Activated T-helper 17 cell treated with anti-CD3 and anti-CD28 coated beads, Interleukin-2, amount 50 U/mL, for 72 hours (primary cell): ENCODE measurements at regions not wholly inside any gene's neighbourhood (a gene's known extent, or its start where the extent isn't known, plus 50 kb on each side); places are given as distances from the start of the nearest gene placed in this dataset.

ENCODE experiments used
- ATAC-seq: fragments of 150-1000 bp; cut with Tn5 transposase; replicated peaks from 2 replicates; pipeline ENCODE4 v1.10.0; 2021; ENCODE audit warnings: mild to moderate bottlenecking, moderate library complexity
- H3K27ac Mint-ChIP-seq: one replicate; pipeline ENCODE4 v1.8.0; 2022; ENCODE audit warnings: mixed read lengths
- H3K27me3 Mint-ChIP-seq: one replicate; pipeline ENCODE4 v1.8.0; 2022; ENCODE audit warnings: mixed read lengths
- H3K36me3 Mint-ChIP-seq: one replicate; pipeline ENCODE4 v1.8.0; 2022; ENCODE audit warnings: low read depth, mild to moderate bottlenecking, mixed read lengths
- H3K4me1 Mint-ChIP-seq: one replicate; pipeline ENCODE4 v1.8.0; 2022; ENCODE audit warnings: mixed read lengths
- H3K4me3 Mint-ChIP-seq: one replicate; pipeline ENCODE4 v1.8.0; 2022; ENCODE audit warnings: mild to moderate bottlenecking, mixed read lengths
- H3K9me3 Mint-ChIP-seq: one replicate; pipeline ENCODE4 v1.8.0; 2022; ENCODE audit warnings: mixed read lengths

DNA sequence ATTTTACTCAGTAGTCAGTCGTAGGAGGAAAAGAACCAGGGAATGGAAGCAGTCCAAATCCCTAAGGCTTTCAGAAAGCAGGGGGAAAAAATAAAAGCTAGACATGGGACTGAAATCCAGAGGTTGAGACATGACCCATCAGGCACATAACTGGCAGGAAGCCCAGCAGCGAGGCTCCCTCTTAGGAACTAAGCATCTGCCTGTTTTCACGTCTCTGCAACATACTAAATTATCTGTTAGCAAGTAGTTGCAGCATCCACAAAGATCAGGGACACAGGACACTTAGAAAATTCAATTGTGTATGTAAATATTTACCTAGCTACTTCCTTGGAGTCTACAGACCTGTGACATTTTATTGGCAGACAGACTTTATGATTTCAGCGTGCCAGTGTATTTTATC, 118.0 kb upstream of the EDNRA start:
- Mint-ChIP-seq H3K27ac (no peak overlapping the region), H3K4me1 (no peaks in the 10 kb centered on the region), H3K36me3 (no peaks in the 10 kb centered on the region), H3K9me3 (no peaks in the 10 kb centered on the region), H3K4me3 (no peak overlapping the region), H3K27me3 (peaks cover 3% of the 10 kb centered on the region)
- ATAC-seq: no peak

DNA sequence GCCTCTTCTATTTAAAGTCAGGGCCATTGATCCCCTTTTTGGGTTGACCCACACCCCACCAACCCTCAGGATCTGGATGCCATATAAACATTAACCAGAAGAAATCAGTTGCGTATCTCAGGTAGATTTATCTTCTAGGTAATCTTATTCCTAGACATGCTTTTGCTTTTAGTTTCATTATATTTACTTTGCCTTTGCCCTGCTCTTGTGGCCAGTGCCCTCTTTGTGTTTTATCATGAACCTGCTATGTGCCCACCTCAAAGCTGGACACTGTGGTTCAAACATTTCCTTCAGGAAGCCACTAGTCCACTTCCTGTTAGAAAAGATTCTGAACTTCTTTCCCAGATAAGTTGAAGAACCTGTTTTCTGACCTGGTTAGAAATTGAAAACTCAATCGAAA, 117.4 kb upstream of the EDNRA start:
- H3K4me1 Mint-ChIP-seq: no peaks in the 10 kb centered on the region
- H3K9me3 Mint-ChIP-seq: no peaks in the 10 kb centered on the region
- H3K27ac Mint-ChIP-seq: no peak overlapping the region
- no peak overlapping the region for H3K4me3 Mint-ChIP-seq
- no peaks in the 10 kb centered on the region for H3K36me3 Mint-ChIP-seq
- H3K27me3 Mint-ChIP-seq: peaks cover 3% of the 10 kb centered on the region
- no peak for ATAC-seq

DNA sequence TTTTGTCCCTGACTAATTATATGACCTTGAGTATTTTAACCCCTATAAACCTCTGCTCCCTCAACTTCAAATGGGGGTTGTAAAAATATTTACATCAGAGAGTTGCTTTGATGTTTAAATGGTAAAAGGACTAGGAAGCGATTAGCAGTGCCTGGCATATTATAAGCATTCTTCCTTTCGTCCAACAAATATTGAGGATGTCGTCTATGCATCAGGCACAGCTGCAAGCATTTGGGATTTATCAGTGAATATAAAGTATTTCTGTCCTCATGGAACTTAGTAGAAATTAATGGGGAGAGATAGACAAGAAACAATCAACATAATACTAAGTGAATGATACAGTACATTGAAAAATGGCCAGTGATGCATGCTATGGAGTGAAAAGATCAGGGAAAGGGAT, 115.5 kb upstream of the EDNRA start:
- Mint-ChIP-seq H3K36me3 (no peaks in the 10 kb centered on the region), H3K9me3 (no peaks in the 10 kb centered on the region), H3K27ac (no peak overlapping the region), H3K4me3 (no peak overlapping the region), H3K4me1 (no peaks in the 10 kb centered on the region), H3K27me3 (peaks cover 3% of the 10 kb centered on the region)
- ATAC-seq: no peak

DNA sequence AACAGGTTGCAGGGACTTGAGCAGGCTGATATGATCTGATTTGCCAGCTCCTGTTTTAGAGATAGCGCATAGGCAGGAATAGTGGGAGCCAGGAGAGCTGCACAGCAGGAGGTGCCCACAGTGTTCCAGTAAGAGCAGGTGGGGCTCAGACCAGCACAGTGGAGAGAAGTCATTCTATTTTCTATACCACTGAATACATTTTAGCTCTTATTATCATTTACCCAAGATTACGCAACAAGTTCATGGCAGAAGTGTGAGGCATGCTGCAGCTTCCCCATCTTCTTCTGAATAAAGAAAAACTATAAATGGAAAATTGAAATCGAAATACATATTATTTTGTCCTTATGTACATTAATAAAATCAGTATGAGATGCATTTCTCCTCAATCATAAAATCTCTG, 114.7 kb upstream of the EDNRA start:
- peaks cover 3% of the 10 kb centered on the region for H3K27me3 Mint-ChIP-seq
- no peak for ATAC-seq
- no peaks in the 10 kb centered on the region for H3K9me3 Mint-ChIP-seq
- H3K36me3 Mint-ChIP-seq: no peaks in the 10 kb centered on the region
- H3K4me3 Mint-ChIP-seq: no peak overlapping the region
- H3K4me1 Mint-ChIP-seq: no peaks in the 10 kb centered on the region
- no peak overlapping the region for H3K27ac Mint-ChIP-seq

DNA sequence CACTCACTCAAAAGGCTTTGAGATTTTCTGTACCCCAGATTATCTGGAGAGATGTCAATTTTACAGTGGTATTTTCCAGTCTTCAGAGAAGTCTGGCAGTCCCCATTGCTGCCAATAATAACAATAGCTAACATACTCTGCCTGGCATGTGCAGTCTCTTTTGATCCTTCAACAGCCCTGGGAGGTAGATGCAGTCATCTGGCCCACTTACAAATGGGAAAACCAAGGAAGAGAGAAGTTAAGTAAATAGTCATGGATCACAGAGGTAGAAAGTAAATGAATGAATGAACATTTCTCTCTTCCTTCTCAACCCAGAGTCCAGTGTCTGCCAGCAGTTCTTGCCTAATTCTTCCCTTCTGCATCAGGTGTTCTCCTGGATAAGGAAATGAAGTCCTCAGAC, 113.0 kb upstream of the EDNRA start:
- ATAC-seq: no peak
- no peaks in the 10 kb centered on the region for H3K36me3 Mint-ChIP-seq
- H3K27ac Mint-ChIP-seq: no peak overlapping the region
- H3K4me3 Mint-ChIP-seq: no peak overlapping the region
- no peaks in the 10 kb centered on the region for H3K9me3 Mint-ChIP-seq
- peaks cover 3% of the 10 kb centered on the region for H3K27me3 Mint-ChIP-seq
- no peaks in the 10 kb centered on the region for H3K4me1 Mint-ChIP-seq

DNA sequence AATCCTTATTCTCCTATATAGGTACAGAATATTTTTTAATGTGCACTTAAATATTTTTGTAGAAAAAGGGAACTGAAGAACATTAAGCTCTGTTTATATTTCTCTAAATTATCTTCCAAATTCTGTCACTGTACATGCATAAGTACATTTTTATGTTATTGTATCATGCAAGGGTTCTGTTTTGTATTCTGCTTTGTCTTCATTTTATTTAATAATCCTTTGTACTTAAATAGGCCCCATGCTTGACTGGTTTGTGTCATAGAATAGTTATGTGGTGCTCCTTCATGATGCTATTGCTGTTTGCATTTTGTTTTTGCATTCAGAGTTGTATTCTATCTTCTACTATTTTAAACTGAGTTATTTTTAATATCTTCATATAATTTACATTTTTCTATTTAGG, 111.9 kb upstream of the EDNRA start:
- no peaks in the 10 kb centered on the region for H3K4me1 Mint-ChIP-seq
- H3K27ac Mint-ChIP-seq: no peak overlapping the region
- peaks cover 3% of the 10 kb centered on the region for H3K27me3 Mint-ChIP-seq
- H3K36me3 Mint-ChIP-seq: no peaks in the 10 kb centered on the region
- ATAC-seq: no peak
- no peaks in the 10 kb centered on the region for H3K9me3 Mint-ChIP-seq
- H3K4me3 Mint-ChIP-seq: no peak overlapping the region

DNA sequence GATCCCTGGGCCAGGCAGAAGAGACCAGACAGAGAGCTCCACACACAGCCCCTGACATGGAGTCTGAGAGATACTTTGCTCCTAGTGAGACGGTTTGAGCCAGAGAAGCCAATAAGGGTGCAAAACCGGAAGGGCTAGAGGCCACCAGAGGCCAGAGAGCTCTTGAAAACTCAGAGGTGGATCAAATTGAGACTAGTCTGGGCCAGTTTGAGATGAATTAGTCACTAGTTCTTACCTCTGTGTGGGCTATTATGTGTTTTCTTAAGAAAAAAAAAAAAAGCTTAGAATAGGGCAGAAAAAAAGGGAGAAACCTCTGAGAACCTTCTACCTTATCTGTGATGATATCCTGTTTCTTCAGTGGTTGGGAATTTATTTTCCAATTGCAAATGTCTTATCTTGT, 110.4 kb upstream of the EDNRA start:
- Mint-ChIP-seq H3K9me3 (no peaks in the 10 kb centered on the region), H3K4me1 (no peaks in the 10 kb centered on the region), H3K27ac (no peak overlapping the region), H3K4me3 (no peak overlapping the region), H3K36me3 (no peaks in the 10 kb centered on the region), H3K27me3 (no peaks in the 10 kb centered on the region)
- ATAC-seq: no peak

DNA sequence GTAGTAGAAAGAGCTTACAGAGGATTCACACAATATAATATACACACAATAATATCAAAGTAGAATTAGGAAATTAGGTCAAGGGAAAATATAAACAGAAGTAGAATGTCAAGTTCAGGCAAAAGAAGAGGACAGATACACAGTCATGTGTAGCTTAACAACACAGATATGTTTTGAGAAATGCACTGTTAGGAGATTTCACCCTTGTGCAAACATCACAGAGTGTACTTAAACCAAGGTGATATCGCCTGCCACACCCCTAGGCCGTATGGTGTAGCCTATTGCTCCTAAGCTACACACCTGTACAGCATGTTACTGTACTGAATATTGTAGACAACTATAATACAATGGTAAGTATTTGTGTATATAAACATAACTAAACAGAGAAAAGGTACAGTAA, 110.0 kb upstream of the EDNRA start:
- Mint-ChIP-seq H3K27ac (no peak overlapping the region), H3K27me3 (peaks cover 3% of the 10 kb centered on the region), H3K4me1 (no peaks in the 10 kb centered on the region), H3K36me3 (no peaks in the 10 kb centered on the region), H3K9me3 (peaks cover 3% of the 10 kb centered on the region), H3K4me3 (no peak overlapping the region)
- no peak for ATAC-seq

DNA sequence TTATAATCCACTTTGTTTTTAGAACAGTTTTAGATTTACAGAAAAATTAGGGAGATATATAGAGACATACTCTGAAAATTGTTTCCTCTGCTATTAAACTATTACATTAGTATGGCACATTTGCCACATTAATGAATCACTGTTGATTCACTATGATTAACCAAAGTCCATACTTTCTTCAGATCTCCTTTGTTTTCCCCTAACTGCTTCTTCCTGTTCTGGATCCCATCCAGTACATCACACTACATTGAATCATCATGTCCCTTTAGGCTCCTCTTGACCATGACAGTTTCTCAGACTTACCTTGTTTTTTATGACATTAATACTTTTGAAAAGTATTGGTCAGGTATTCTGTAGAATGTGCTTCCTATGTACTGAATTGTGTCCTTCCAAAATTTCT, 109.2 kb upstream of the EDNRA start:
- Mint-ChIP-seq H3K27ac (no peak overlapping the region), H3K9me3 (peaks cover 9% of the 10 kb centered on the region), H3K4me3 (no peak overlapping the region), H3K4me1 (no peaks in the 10 kb centered on the region), H3K27me3 (peaks cover 8% of the 10 kb centered on the region), H3K36me3 (no peaks in the 10 kb centered on the region)
- ATAC-seq: no peak

DNA sequence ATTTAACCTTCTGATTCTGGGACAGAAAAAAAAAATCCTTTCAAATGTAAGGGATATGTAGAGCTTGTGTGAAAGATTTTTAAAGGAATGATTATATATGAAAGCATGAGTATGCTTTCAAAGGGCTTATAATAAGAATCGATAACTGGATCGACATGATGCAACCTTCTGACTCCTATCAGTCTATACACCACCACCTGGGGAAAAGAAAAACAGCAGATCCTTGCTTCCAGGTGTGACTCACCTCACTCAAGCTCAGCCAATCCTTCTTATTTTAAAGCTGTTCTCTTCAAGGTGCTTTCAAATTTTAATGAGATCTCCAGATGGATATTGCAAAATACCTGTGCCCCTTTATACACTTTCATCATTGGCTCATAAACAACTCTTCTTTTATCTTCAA, 102.1 kb upstream of the EDNRA start:
- H3K4me1 Mint-ChIP-seq: no peaks in the 10 kb centered on the region
- H3K4me3 Mint-ChIP-seq: no peak overlapping the region
- H3K36me3 Mint-ChIP-seq: no peaks in the 10 kb centered on the region
- H3K27ac Mint-ChIP-seq: no peak overlapping the region
- ATAC-seq: no peak
- H3K9me3 Mint-ChIP-seq: peaks cover 9% of the 10 kb centered on the region
- peaks cover 17% of the 10 kb centered on the region for H3K27me3 Mint-ChIP-seq

DNA sequence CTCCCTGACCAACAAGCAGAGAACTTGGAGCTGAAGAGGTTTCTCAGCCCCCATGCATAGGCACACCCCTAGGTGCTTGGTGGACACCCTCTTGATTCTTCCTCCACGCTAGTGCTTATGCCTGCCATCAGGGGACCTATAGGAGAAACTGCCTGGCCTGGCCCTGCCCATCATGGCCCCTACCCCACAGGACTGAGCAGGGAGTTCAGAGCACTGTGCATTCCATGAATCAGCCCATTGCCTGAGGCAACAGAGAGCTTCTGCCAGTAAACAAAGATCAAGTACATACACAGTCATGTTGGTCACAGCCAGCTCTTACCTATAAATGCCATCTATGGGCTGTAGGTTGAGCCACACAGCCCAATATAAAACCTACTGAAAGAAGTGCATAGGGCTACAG, 99.1 kb upstream of the EDNRA start:
- H3K36me3 Mint-ChIP-seq: no peaks in the 10 kb centered on the region
- H3K27me3 Mint-ChIP-seq: peaks cover 9% of the 10 kb centered on the region
- ATAC-seq: no peak
- no peak overlapping the region for H3K4me3 Mint-ChIP-seq
- no peak overlapping the region for H3K27ac Mint-ChIP-seq
- H3K4me1 Mint-ChIP-seq: no peaks in the 10 kb centered on the region
- no peaks in the 10 kb centered on the region for H3K9me3 Mint-ChIP-seq

DNA sequence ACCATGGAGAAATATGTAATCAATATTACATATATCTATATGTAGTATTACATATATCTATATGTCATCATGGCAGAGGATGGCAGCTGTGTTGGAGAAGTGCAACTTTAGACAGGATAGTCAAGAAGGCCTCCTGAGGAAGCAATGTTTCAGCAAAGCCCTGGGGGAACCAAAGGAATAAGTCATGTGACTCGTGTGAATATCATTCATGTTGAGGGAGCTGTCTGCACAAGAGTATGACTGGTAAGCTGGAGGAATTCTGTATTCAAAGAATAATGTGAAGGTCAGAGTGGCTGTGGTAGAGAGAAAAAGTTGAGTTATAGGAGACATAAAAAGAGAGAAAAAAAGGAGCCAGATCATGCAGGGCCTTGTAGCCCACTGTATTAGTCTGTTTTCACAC, 92.9 kb upstream of the EDNRA start:
- H3K36me3 Mint-ChIP-seq: no peaks in the 10 kb centered on the region

DNA sequence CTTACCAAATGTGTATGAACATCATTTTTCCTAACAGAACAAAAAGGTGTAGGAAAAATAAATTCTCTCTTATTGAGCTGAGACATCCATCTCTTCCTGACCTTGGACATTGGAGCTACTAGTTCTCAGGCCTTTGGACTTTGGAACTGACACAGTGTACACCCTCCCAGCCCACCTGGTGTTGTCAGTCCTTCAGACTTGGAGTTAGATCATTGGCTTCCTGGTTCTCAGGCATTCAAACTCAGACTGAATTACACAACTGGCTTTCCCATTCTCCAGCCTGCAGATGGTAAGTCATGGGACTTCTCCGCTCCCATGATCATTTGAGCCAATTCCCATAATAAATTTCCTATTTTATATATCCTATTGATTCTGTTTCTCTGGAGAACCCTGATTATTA, 84.8 kb upstream of the EDNRA start:
- no peak overlapping the region for H3K4me3 Mint-ChIP-seq
- H3K27ac Mint-ChIP-seq: no peak overlapping the region
- H3K4me1 Mint-ChIP-seq: no peaks in the 10 kb centered on the region
- H3K27me3 Mint-ChIP-seq: no peaks in the 10 kb centered on the region
- peaks cover 10% of the 10 kb centered on the region for H3K9me3 Mint-ChIP-seq
- no peaks in the 10 kb centered on the region for H3K36me3 Mint-ChIP-seq
- ATAC-seq: no peak

More for the DNA sequence above, 92.9 kb upstream of the EDNRA start:
- Mint-ChIP-seq H3K9me3 (peaks cover 10% of the 10 kb centered on the region), H3K27me3 (peaks cover 2% of the 10 kb centered on the region), H3K4me1 (no peaks in the 10 kb centered on the region), H3K27ac (no peak overlapping the region), H3K4me3 (no peak overlapping the region)
- ATAC-seq: no peak

DNA sequence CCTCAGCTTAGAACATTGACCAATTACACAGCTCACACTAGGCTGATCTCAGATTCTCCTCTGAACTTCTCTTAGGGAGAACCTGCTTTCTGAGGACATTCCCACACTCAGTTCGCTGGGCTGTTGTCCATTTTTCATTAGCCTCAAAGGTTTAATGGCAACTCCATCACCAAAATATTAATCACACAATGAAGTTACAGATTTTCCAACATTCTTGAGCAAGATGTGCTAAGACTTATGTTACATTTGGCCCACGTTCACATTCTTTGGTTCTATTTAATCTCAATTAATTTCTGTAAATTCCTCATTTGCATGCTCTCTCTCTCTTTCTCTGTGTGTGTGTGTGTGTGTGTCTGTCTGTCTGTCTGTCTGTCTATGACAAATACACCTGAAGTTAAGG, 82.3 kb upstream of the EDNRA start:
- H3K36me3 Mint-ChIP-seq: no peaks in the 10 kb centered on the region
- no peak overlapping the region for H3K4me3 Mint-ChIP-seq
- H3K9me3 Mint-ChIP-seq: peaks cover 4% of the 10 kb centered on the region
- no peak overlapping the region for H3K27ac Mint-ChIP-seq
- H3K4me1 Mint-ChIP-seq: no peaks in the 10 kb centered on the region
- H3K27me3 Mint-ChIP-seq: no peaks in the 10 kb centered on the region
- no peak for ATAC-seq

DNA sequence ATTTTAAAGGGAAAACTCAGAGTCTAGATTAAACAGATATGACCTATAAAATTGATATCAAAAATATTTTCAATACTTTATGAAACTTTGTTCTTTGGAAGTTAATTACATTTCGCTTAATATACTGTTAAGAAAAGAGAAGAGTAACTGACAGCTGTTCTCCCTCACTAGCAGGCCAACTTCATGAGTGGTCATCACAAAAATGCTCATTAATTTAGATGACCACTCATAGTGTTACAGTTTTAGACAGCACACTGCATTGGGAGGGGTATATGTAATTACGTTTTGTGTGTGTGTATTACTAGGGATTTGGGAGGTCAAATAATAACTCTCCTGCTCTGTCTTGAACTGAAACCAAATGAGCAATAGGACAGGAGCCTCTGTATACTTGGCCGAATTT, 80.2 kb upstream of the EDNRA start:
- H3K27ac Mint-ChIP-seq: no peak overlapping the region
- no peak overlapping the region for H3K4me3 Mint-ChIP-seq
- H3K4me1 Mint-ChIP-seq: no peaks in the 10 kb centered on the region
- no peaks in the 10 kb centered on the region for H3K36me3 Mint-ChIP-seq
- H3K9me3 Mint-ChIP-seq: peaks cover 7% of the 10 kb centered on the region
- ATAC-seq: no peak
- H3K27me3 Mint-ChIP-seq: no peaks in the 10 kb centered on the region

DNA sequence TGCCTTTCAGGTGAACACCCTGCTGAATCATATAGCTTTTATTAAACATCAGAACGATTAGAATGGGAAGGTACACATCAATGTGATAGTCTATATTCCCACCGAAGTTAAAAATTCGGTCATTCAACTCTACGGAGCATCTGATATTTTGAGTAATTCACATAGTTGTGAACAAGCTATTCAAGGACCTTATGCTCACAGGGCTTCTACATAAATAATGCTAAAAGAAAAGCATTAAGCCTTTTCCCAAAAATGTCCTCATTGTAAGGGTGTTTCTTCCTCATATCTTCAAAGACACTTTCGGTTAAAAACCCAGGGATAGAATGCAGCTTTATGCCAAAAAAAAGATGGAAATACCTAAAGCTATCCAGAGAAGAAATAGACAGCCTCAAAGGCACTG, 79.7 kb upstream of the EDNRA start:
- ATAC-seq: no peak
- no peaks in the 10 kb centered on the region for H3K36me3 Mint-ChIP-seq
- no peak overlapping the region for H3K27ac Mint-ChIP-seq
- no peaks in the 10 kb centered on the region for H3K4me1 Mint-ChIP-seq
- H3K27me3 Mint-ChIP-seq: no peaks in the 10 kb centered on the region
- H3K9me3 Mint-ChIP-seq: peaks cover 7% of the 10 kb centered on the region
- no peak overlapping the region for H3K4me3 Mint-ChIP-seq
